Transverse colon (tissue), 4 donors: ENCODE measurements at regions not wholly inside any gene's neighbourhood (a gene's known extent, or its start where the extent isn't known, plus 50 kb on each side); places are given as distances from the start of the nearest gene placed in this dataset.

Experiments used
- DNase-seq: peaks from one replicate; pipeline ENCODE4 v3.0.0-alpha.2; 2019
- H3K27ac ChIP-seq, 4 donors: fragments of 200-600 bp; sonication (generic); 2 replicates each; pipeline ENCODE4 v1.5.1; 2016 to 2018; ENCODE audit warnings: inconsistent platforms in 4 of 4
- H3K27me3 ChIP-seq: fragments of 200-600 bp; sonication (generic); 2 replicates; pipeline ENCODE4 v1.5.1; 2017; ENCODE audit warnings: inconsistent platforms
- H3K36me3 ChIP-seq, 4 donors: fragments of 200-600 bp; sonication (generic); 2 replicates each; pipeline ENCODE4 v1.5.1; 2017 to 2019; ENCODE audit warnings: inconsistent platforms in 4 of 4
- H3K4me1 ChIP-seq, 4 donors: fragments of 200-600 bp; sonication (generic); 2 replicates each; pipeline ENCODE4 v1.5.1; 2017 to 2020; ENCODE audit warnings: inconsistent platforms in 4 of 4
- H3K4me3 ChIP-seq, 4 donors: fragments of 200-600 bp; sonication (generic); 1 replicate in 1 of 4; 2 replicates in 3 of 4; pipeline versions ENCODE4 v1.5.1 to v1.6.1; 2017 to 2019; ENCODE audit warnings: inconsistent platforms in 4 of 4
- H3K9me3 ChIP-seq, 2 donors: fragments of 200-600 bp; sonication (generic); 2 replicates each; pipeline ENCODE4 v1.5.1; 2017 to 2019; ENCODE audit warnings: inconsistent platforms in 2 of 2
- CTCF ChIP-seq, 5 experiments: fragments of 200-600 bp in 3 of 5; fragments of 450-650 bp in 2 of 5; sonication (generic) in 3 of 5; IDR thresholded peaks; 1 replicate in 2 of 5; 2 replicates in 3 of 5; pipeline ENCODE4 v1.5.1; 2016 to 2017; ENCODE audit warnings: antibody characterized with exemption in 5 of 5, inconsistent platforms in 3 of 5, mild to moderate bottlenecking in 2 of 5, moderate library complexity in 1 of 5
- EP300 ChIP-seq: sonication (generic); formaldehyde crosslinking; IDR thresholded peaks from one replicate; pipeline ENCODE4 v1.6.1; 2017; ENCODE audit warnings: antibody characterized with exemption, low read depth
- POLR2A ChIP-seq: fragments of 450-650 bp; IDR thresholded peaks from one replicate; pipeline ENCODE4 v1.6.1; 2016; ENCODE audit warnings: antibody characterized with exemption, mild to moderate bottlenecking, moderate library complexity
- POLR2AphosphoS5 ChIP-seq, 3 donors: sonication (generic); formaldehyde crosslinking; IDR thresholded peaks; one replicate each; pipeline ENCODE4 v1.6.1; 2016; ENCODE audit warnings: antibody characterized with exemption in 3 of 3
- WGBS, 2 donors: methylation state at CpG; one replicate each; pipeline ENCODE4 v1.1.5; 2018; ENCODE audit warnings: low coverage in 1 of 2; 5-methylcytosine and 5-hydroxymethylcytosine counted together
- in situ Hi-C, 4 donors: fragments of 200-750 bp; cut with MboI; loops; one replicate each; pipeline versions ENCODE4 v1.15.0 to v1.15.1; 2017; ENCODE audit warnings: low sequenced_read_pairs in 3 of 4, low pct_ligation_motif_present in 1 of 4, low pct_unique_long_range_greater_than_20kb in 1 of 4
- intact Hi-C: fragments of 100-400 bp; cut with DNase I; formaldehyde crosslinking; loops from one replicate; pipeline ENCODE4 v1.15.1; 2023; ENCODE audit warnings: low total_unique reads

- 75 to 84% methylated on average over 2 to 3 of the region's 3 CpGs for WGBS, 2 donors
Observed at GRCh38 chr2:217688494-217688893, 314.3 kb downstream of the TNS1 start.

GRCh38 chr2:217687771-217688170 is 315.0 kb downstream of the TNS1 start:
- DNase-seq, result no peak
- Histone ChIP-seq H3K4me3 (no peak overlapping the region), H3K9me3 (no peaks in the 10 kb centered on the region), H3K36me3 (no peaks in the 10 kb centered on the region), H3K27me3 (no peaks in the 10 kb centered on the region), H3K4me1 (peaks cover 0 to 11% (median 0%) of the 10 kb centered on the region in 4 donors), H3K27ac (peak overlapping the region; percentile 63 to 75 (median 67))
- intact Hi-C loops, result no loop called here
- no peak for TF ChIP-seq CTCF (IDR thresholded peaks at IDR 0.05)
- TF ChIP-seq POLR2AphosphoS5 (IDR thresholded peaks at IDR 0.05), result peak in 2 of 3 donors; percentile 63 to 76
- peak; percentile 87 for TF ChIP-seq EP300
- 80 to 81% methylated on average over 4 to 6 of the region's 6 CpGs for WGBS, 2 donors
- in situ Hi-C loops, result no loop called here

More at GRCh38 chr2:217688494-217688893, 314.3 kb downstream of the TNS1 start:
- peaks cover 0 to 11% (median 0%) of the 10 kb centered on the region in 4 donors for H3K4me1 ChIP-seq
- H3K9me3 ChIP-seq, result no peaks in the 10 kb centered on the region
- in situ Hi-C loops, result no loop called here
- H3K36me3 ChIP-seq, result no peaks in the 10 kb centered on the region
- TF ChIP-seq POLR2AphosphoS5 (IDR thresholded peaks at IDR 0.05) (no peak), POLR2A (no peak), CTCF (IDR thresholded peaks at IDR 0.05) (no peak), EP300 (no peak)
- no peak overlapping the region for H3K4me3 ChIP-seq
- peak overlapping the region; percentile 60 to 75 (median 66) for H3K27ac ChIP-seq
- no peak for DNase-seq
- H3K27me3 ChIP-seq, result no peaks in the 10 kb centered on the region
- intact Hi-C loops, result no loop called here

- no peak overlapping the region for H3K4me3 ChIP-seq
- no peaks in the 10 kb centered on the region for H3K27me3 ChIP-seq
- H3K4me1 ChIP-seq, result peaks cover 0 to 11% (median 0%) of the 10 kb centered on the region in 4 donors
- in situ Hi-C loops (no loop called here), intact Hi-C loops (no loop called here)
- WGBS, 2 donors, result 15 to 19% methylated on average over 3 to 4 of the region's 4 CpGs
- peak; percentile 29 for DNase-seq
- H3K36me3 ChIP-seq, result no peaks in the 10 kb centered on the region
- H3K9me3 ChIP-seq, result no peaks in the 10 kb centered on the region
- peak overlapping the region; percentile 42 to 70 (median 64) for H3K27ac ChIP-seq
- TF ChIP-seq POLR2AphosphoS5 (IDR thresholded peaks at IDR 0.05) (peak in 2 of 3 donors; percentile 23 to 65), EP300 (no peak)
Observed at GRCh38 chr2:217685255-217685605, 317.6 kb downstream of the TNS1 start.

GRCh38 chr2:217684431-217685254 is 318.2 kb downstream of the TNS1 start:
- H3K27ac ChIP-seq, result peak overlapping the region; percentile 17 to 70 (median 46)
- TF ChIP-seq EP300 (no peak), CTCF (IDR thresholded peaks at IDR 0.05) (no peak), POLR2AphosphoS5 (IDR thresholded peaks at IDR 0.05) (no peak), POLR2A (no peak)
- H3K36me3 ChIP-seq, result no peaks in the 10 kb centered on the region
- no peak overlapping the region for H3K4me3 ChIP-seq
- no peaks in the 10 kb centered on the region for H3K27me3 ChIP-seq
- peaks cover 0 to 11% (median 0%) of the 10 kb centered on the region in 4 donors for H3K4me1 ChIP-seq
- intact Hi-C loops, result no loop called here
- DNase-seq, result no peak
- in situ Hi-C loops, result no loop called here
- 38 to 63% methylated on average over 3 of the region's 3 CpGs for WGBS, 2 donors
- no peaks in the 10 kb centered on the region for H3K9me3 ChIP-seq
